NCI-H446 treated with DMSO at 0.1 percent for 48 hours (cell line): ENCODE measurements at regions not wholly inside any gene's neighbourhood (a gene's known extent, or its start where the extent isn't known, plus 50 kb on each side); places are given as distances from the start of the nearest gene placed in this dataset.

Experiments used
- DNase-seq: peaks from one replicate; lab custom pipeline; 2025; lab: John Stamatoyannopoulos, UW

GRCh38 chr2:147468963-147469362 is 375.9 kb upstream of the ACVR2A start:
- DNase-seq = no peak

- DNase-seq = no peak
Measured at GRCh38 chr2:147468349-147468748, 376.5 kb upstream of the ACVR2A start.

GRCh38 chr2:147467441-147467840 is 377.4 kb upstream of the ACVR2A start:
- no peak for DNase-seq

- DNase-seq = no peak
Measured at GRCh38 chr2:147464737-147465357, 380.0 kb upstream of the ACVR2A start.

GRCh38 chr2:147463881-147464520 is 380.8 kb upstream of the ACVR2A start:
- no peak for DNase-seq

- DNase-seq = no peak
Measured at GRCh38 chr2:147460155-147460554, 384.7 kb upstream of the ACVR2A start.

GRCh38 chr2:147456779-147457178 is 388.1 kb upstream of the ACVR2A start:
- DNase-seq = peak; percentile 65

- no peak for DNase-seq
Measured at GRCh38 chr2:147451902-147452515, 392.8 kb upstream of the ACVR2A start.

- DNase-seq = no peak
Measured at GRCh38 chr2:147450661-147451510, 393.9 kb upstream of the ACVR2A start.

- no peak for DNase-seq
Measured at GRCh38 chr2:147449323-147449991, 395.4 kb upstream of the ACVR2A start.

- DNase-seq = peak; percentile 27
Measured at GRCh38 chr2:147442816-147443215, 402.0 kb upstream of the ACVR2A start.

GRCh38 chr2:147441182-147441581 is 403.6 kb upstream of the ACVR2A start:
- no peak for DNase-seq

- no peak for DNase-seq
Measured at GRCh38 chr2:147440734-147441133, 404.1 kb upstream of the ACVR2A start.

- no peak for DNase-seq
Measured at GRCh38 chr2:147439986-147440385, 404.8 kb upstream of the ACVR2A start.

- no peak for DNase-seq
Measured at GRCh38 chr2:147438882-147439281, 405.9 kb upstream of the ACVR2A start.

GRCh38 chr2:147433822-147434221 is 411.0 kb upstream of the ACVR2A start:
- peak; percentile 33 for DNase-seq

GRCh38 chr2:147430408-147430807 is 414.4 kb upstream of the ACVR2A start:
- DNase-seq = no peak

GRCh38 chr2:147428120-147428747 is 416.6 kb upstream of the ACVR2A start:
- no peak for DNase-seq

GRCh38 chr2:147425437-147426029 is 419.3 kb upstream of the ACVR2A start:
- DNase-seq = no peak

- DNase-seq = no peak
Measured at GRCh38 chr2:147424766-147425165, 420.1 kb upstream of the ACVR2A start.
